PC-3 (cell line): ENCODE measurements at regions not wholly inside any gene's neighbourhood (a gene's known extent, or its start where the extent isn't known, plus 50 kb on each side); places are given as distances from the start of the nearest gene placed in this dataset.

Experiments
- ATAC-seq: fragments of 200-7000 bp; cut with Tn5 transposase; 2 replicates; pipeline ENCODE4 v1.9.1; 2020; ENCODE audit warnings: mild to moderate bottlenecking, moderate library complexity
- BruUV-seq: library from RNA; stranded (reverse); fragments of 400-500 nt; replicated peaks from 2 replicates; lab custom pipeline; 2021; lab: Mats Ljungman, UMichigan
- CTCF ChIA-PET: fragments of 300-600 bp; sonication (Branson Sonifier 250); formaldehyde crosslinking; loops from one replicate; lab custom pipeline; 2022; ENCODE audit warnings: antibody characterized with exemption; lab: Charles Lee
- POLR2A ChIA-PET: fragments of 300-600 bp; sonication (Branson Sonifier 250); formaldehyde crosslinking; loops from one replicate; lab custom pipeline; 2022; ENCODE audit warnings: antibody characterized with exemption; ENCODE audit not compliant: unreplicated experiment; lab: Charles Lee
- DNase-seq: peaks from one replicate; pipeline ENCODE4 v3.0.0-alpha.2; 2015
- H2AFZ ChIP-seq: fragments of 300-600 bp; sonication (generic); 2 replicates; pipeline ENCODE4 v1.6.0; 2016; ENCODE audit warnings: antibody characterized with exemption, low read length
- H3F3A ChIP-seq: fragments of 300-600 bp; sonication (generic); one replicate; pipeline ENCODE4 v1.6.0; 2017; ENCODE audit warnings: antibody characterized with exemption, low read length, control low read depth, mild to moderate bottlenecking; ENCODE audit not compliant: unreplicated experiment
- H3K27ac ChIP-seq: fragments of 300-600 bp; sonication (generic); 2 replicates; pipeline ENCODE4 v1.5.1; 2016; ENCODE audit warnings: mild to moderate bottlenecking, low read length
- H3K27me3 ChIP-seq: fragments of 300-600 bp; sonication (generic); 2 replicates; pipeline ENCODE4 v1.6.1; 2016; ENCODE audit warnings: low read length, mixed read lengths
- H3K36me3 ChIP-seq: fragments of 300-600 bp; sonication (generic); 2 replicates; pipeline ENCODE4 v1.6.1; 2016; ENCODE audit warnings: low read depth, mixed run types, low read length, mixed read lengths
- H3K4me1 ChIP-seq: fragments of 300-600 bp; sonication (generic); 2 replicates; pipeline ENCODE4 v1.5.1; 2016; ENCODE audit warnings: low read length; ENCODE audit not compliant: insufficient read depth
- H3K4me2 ChIP-seq: fragments of 300-600 bp; sonication (generic); 2 replicates; pipeline ENCODE4 v1.6.0; 2016; ENCODE audit warnings: low read length
- H3K4me3 ChIP-seq: fragments of 300-600 bp; sonication (generic); 2 replicates; pipeline ENCODE4 v1.5.1; 2016; ENCODE audit warnings: mild to moderate bottlenecking, low read length, mixed read lengths
- H3K79me2 ChIP-seq: fragments of 300-600 bp; sonication (generic); 2 replicates; pipeline ENCODE4 v1.6.1; 2017; ENCODE audit warnings: low read length, mixed read lengths
- H3K9ac ChIP-seq: fragments of 300-600 bp; sonication (generic); 2 replicates; pipeline ENCODE4 v1.6.0; 2016; ENCODE audit warnings: mild to moderate bottlenecking, low read length
- H3K9me2 ChIP-seq: fragments of 300-600 bp; sonication (generic); replicated peaks from 2 replicates; pipeline ENCODE4 v1.6.1; 2016; ENCODE audit warnings: mixed run types, low read length, mixed read lengths
- H3K9me3 ChIP-seq: fragments of 300-600 bp; sonication (generic); 2 replicates; pipeline ENCODE4 v1.6.1; 2016; ENCODE audit warnings: low read length, mixed read lengths
- H4K20me1 ChIP-seq: fragments of 300-600 bp; sonication (generic); 2 replicates; pipeline ENCODE4 v1.6.1; 2016; ENCODE audit warnings: low read length, mixed read lengths
- CTCF ChIP-seq: fragments of 300-600 bp; sonication (generic); conservative IDR thresholded peaks from 2 replicates; pipeline ENCODE4 v1.5.1; 2017; ENCODE audit warnings: antibody characterized with exemption, low read depth, mild to moderate bottlenecking, low read length
- EZH2 ChIP-seq: fragments of 300-600 bp; sonication (generic); IDR thresholded peaks from one replicate; pipeline ENCODE4 v1.6.1; 2017; ENCODE audit warnings: antibody characterized with exemption, mild to moderate bottlenecking, low read length; ENCODE audit not compliant: unreplicated experiment
- EZH2phosphoT487 ChIP-seq: fragments of 300-600 bp; sonication (generic); IDR thresholded peaks from 2 replicates; pipeline ENCODE4 v1.6.1; 2018; ENCODE audit warnings: mild to moderate bottlenecking, antibody characterized with exemption, low read length, borderline replicate concordance
- intact Hi-C: fragments of 100-400 bp; cut with micrococcal nuclease; formaldehyde crosslinking; loops from 2 replicates; pipeline ENCODE4 v1.9.0; 2023

DNA sequence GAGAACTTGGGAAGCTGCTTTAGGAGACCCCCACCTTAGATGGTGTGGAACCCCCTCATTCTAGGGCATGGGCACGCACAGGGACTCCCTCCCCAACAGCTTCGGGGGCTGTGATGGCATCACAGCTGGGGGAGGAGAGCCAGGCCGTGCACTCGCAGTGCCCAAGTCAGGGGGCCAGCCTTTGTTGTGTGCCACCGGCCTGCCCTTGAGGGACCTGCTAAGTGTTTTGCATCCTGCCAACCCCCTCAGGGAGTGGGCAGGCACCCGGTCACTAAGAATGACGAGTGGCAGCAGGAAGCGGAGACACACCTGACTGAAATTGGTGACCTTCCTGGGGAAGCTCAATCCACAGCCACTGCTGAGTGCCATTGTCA, 334.9 kb upstream of the SFSWAP start:
- ATAC-seq (no peak), DNase-seq (no peak)
- H3F3A ChIP-seq = no peaks in the 10 kb centered on the region
- no peaks in the 10 kb centered on the region for H3K4me1 ChIP-seq
- peaks cover 81% of the 10 kb centered on the region for H3K27me3 ChIP-seq
- H3K9me2 ChIP-seq = no peaks in the 10 kb centered on the region
- intact Hi-C loops = no loop called here
- ChIA-PET POLR2A (no interaction called here), CTCF (no interaction called here)
- no peak overlapping the region for H3K9ac ChIP-seq
- no peak overlapping the region for H2AFZ ChIP-seq
- H3K4me3 ChIP-seq = no peak overlapping the region
- H3K36me3 ChIP-seq = no peaks in the 10 kb centered on the region
- TF ChIP-seq EZH2 (no peak), EZH2phosphoT487 (no peak), CTCF (no peak)
- no peaks in the 10 kb centered on the region for H4K20me1 ChIP-seq
- no peaks in the 10 kb centered on the region for H3K9me3 ChIP-seq
- H3K27ac ChIP-seq = no peak overlapping the region
- no peak overlapping the region for H3K4me2 ChIP-seq
- no TSS peak for BruUV-seq
- H3K79me2 ChIP-seq = no peaks in the 10 kb centered on the region

GRCh38 chr12:131378176-131378842, 332.6 kb upstream of the SFSWAP start:
- Histone ChIP-seq H3K9me3 (no peaks in the 10 kb centered on the region), H4K20me1 (no peaks in the 10 kb centered on the region), H2AFZ (no peak overlapping the region), H3K4me3 (no peak overlapping the region), H3K79me2 (no peaks in the 10 kb centered on the region), H3K9ac (no peak overlapping the region), H3K27me3 (peaks cover 82% of the 10 kb centered on the region), H3F3A (no peaks in the 10 kb centered on the region), H3K4me1 (no peaks in the 10 kb centered on the region), H3K36me3 (no peaks in the 10 kb centered on the region), H3K27ac (no peak overlapping the region), H3K9me2 (no peaks in the 10 kb centered on the region), H3K4me2 (no peak overlapping the region)
- no peak for DNase-seq
- intact Hi-C loops = no loop called here
- POLR2A ChIA-PET = no interaction called here
- no TSS peak for BruUV-seq
- ATAC-seq = no peak
- TF ChIP-seq CTCF (no peak), EZH2phosphoT487 (no peak), EZH2 (no peak)
- CTCF ChIA-PET = no interaction called here

DNA sequence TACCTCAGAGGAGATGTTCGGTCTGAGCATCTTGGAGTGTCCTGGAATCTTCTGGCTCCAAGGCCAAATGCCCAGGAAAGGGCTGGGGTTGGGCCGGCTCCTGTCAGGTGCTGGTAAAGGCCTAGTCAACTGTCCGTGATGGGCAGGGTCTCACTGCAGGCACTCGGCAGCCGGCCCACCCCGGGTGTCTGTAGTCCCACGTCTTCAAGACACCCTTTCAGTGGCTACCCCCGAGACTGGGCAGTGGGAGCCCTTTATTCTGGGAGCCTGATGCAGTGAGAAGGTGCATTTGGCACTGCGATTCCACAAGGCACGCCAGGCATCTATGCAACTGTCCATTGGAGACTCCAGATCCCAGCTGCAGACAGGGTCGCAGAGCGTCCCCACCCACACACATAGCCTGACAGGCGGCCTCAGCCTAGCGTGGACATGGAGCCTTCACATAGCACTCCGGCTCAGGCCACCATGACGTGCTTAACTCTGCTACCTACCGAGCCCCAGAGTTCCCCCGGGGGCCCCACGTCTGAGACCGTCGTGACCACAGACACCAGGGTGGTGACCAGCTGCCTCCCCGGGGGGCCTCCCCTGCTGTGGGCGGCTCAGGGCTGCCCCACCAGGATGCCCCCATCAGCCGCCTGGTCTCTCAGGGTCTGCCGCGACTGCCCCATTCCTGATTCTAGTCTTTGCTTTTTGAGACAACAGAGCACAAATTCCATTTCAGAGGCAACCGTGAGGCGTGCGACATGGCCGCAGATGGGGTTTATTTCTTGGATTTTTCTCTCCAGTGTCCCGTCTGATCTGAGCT, 331.8 kb upstream of the SFSWAP start:
- Histone ChIP-seq H2AFZ (no peak overlapping the region), H3K9ac (no peak overlapping the region), H3F3A (no peaks in the 10 kb centered on the region), H3K9me2 (no peaks in the 10 kb centered on the region), H3K9me3 (no peaks in the 10 kb centered on the region), H3K36me3 (no peaks in the 10 kb centered on the region), H3K4me2 (no peak overlapping the region), H3K27me3 (peaks cover 88% of the 10 kb centered on the region), H3K4me1 (no peaks in the 10 kb centered on the region), H3K27ac (no peak overlapping the region), H3K79me2 (no peaks in the 10 kb centered on the region), H3K4me3 (no peak overlapping the region), H4K20me1 (no peaks in the 10 kb centered on the region)
- POLR2A ChIA-PET = no interaction called here
- TF ChIP-seq CTCF (no peak), EZH2phosphoT487 (no peak), EZH2 (no peak)
- intact Hi-C loops = no loop called here
- no TSS peak for BruUV-seq
- ATAC-seq (no peak), DNase-seq (no peak)
- CTCF ChIA-PET = no interaction called here
